Suprapubic skin (tissue), 4 donors: ENCODE measurements at regions not wholly inside any gene's neighbourhood (a gene's known extent, or its start where the extent isn't known, plus 50 kb on each side); places are given as distances from the start of the nearest gene placed in this dataset.

Experiments
- EP300 ChIP-seq: sonication (generic); formaldehyde crosslinking; IDR thresholded peaks from one replicate; pipeline ENCODE4 v1.6.1; 2017; ENCODE audit warnings: antibody characterized with exemption
- POLR2A ChIP-seq, 2 donors: fragments of 450-650 bp; IDR thresholded peaks; one replicate each; pipeline ENCODE4 v1.6.1; 2017; ENCODE audit warnings: antibody characterized with exemption in 2 of 2, mild to moderate bottlenecking in 2 of 2, moderate library complexity in 2 of 2
- POLR2AphosphoS5 ChIP-seq, 3 donors: sonication (generic); formaldehyde crosslinking; IDR thresholded peaks; one replicate each; pipeline ENCODE4 v1.6.1; 2017; ENCODE audit warnings: antibody characterized with exemption in 3 of 3
- TF ChIP-seq, protein P1 (sequence below), 2 donors: fragments of 200-600 bp in 1 of 2; fragments of 450-650 bp in 1 of 2; sonication (generic) in 1 of 2; IDR thresholded peaks; one replicate each; pipeline ENCODE4 v1.5.1; 2016 to 2019; ENCODE audit warnings: antibody characterized with exemption in 2 of 2, mild to moderate bottlenecking in 1 of 2, moderate library complexity in 1 of 2

GRCh38 chr6:114419175-114419574 is 76.4 kb upstream of the HS3ST5 start:
- TF ChIP-seq, protein P1, sequence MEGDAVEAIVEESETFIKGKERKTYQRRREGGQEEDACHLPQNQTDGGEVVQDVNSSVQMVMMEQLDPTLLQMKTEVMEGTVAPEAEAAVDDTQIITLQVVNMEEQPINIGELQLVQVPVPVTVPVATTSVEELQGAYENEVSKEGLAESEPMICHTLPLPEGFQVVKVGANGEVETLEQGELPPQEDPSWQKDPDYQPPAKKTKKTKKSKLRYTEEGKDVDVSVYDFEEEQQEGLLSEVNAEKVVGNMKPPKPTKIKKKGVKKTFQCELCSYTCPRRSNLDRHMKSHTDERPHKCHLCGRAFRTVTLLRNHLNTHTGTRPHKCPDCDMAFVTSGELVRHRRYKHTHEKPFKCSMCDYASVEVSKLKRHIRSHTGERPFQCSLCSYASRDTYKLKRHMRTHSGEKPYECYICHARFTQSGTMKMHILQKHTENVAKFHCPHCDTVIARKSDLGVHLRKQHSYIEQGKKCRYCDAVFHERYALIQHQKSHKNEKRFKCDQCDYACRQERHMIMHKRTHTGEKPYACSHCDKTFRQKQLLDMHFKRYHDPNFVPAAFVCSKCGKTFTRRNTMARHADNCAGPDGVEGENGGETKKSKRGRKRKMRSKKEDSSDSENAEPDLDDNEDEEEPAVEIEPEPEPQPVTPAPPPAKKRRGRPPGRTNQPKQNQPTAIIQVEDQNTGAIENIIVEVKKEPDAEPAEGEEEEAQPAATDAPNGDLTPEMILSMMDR (IDR thresholded peaks at IDR 0.05): no peak
- TF ChIP-seq POLR2A (IDR thresholded peaks at IDR 0.05): no peak
- no peak for TF ChIP-seq POLR2AphosphoS5 (IDR thresholded peaks at IDR 0.05)
- no peak for TF ChIP-seq EP300
